ENCODE measurements at regions not wholly inside any gene's neighbourhood (a gene's known extent, or its start where the extent isn't known, plus 50 kb on each side); places are given as distances from the start of the nearest gene placed in this dataset.

DNA sequence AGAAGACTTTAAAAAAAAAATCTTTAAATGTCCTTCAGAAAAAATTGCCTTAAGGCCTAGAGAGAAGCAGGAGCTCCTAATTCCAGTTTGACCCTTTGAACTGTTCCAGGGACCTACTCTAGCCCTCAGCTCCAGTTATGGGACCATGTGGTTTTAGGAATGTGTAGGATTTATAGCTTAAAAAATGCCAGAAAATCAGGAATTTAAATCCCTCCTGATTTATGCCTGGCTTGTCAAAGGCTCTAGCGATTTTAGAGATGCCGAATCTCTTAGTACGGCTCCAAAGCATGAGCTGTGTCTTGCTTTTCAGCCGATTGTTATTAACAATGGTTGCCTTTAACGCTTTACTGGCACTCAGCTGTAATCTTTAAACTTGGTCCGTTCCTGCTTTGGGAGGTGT, 130.6 kb upstream of the NPVF start:
- Histone ChIP-seq H2AFZ (ENCODE audit: low read depth, low read length) (no peak overlapping the region), H3K4me1 (ENCODE audit: insufficient read depth, low read length) (no peaks in the 10 kb centered on the region), H3K9ac (ENCODE audit: low read length) (no peak overlapping the region), H4K20me1 (ENCODE audit: insufficient read depth, low read length) (no peaks in the 10 kb centered on the region), H3K36me3 (ENCODE audit: insufficient read depth, low read length) (no peaks in the 10 kb centered on the region), H3K27ac (ENCODE audit: low read depth, low read length) (no peak overlapping the region), H3K4me3 (ENCODE audit: insufficient read depth, low read depth, low read length) (no peak overlapping the region), H3K4me2 (ENCODE audit: low read length) (peak overlapping the region; percentile 63), H3K79me2 (ENCODE audit: insufficient read depth, low read length) (no peaks in the 10 kb centered on the region), H3K27me3 (ENCODE audit: insufficient read depth, low read length) (no peaks in the 10 kb centered on the region), H3K9me3 (ENCODE audit: insufficient read depth, low read depth, low read length) (no peaks in the 10 kb centered on the region)
- DNase-seq (ENCODE audit: low read depth), result no peak
- Mint-ChIP-seq H3K4me3 (ENCODE audit: unreplicated experiment) (no peak overlapping the region), H3K27me3 (ENCODE audit: low read depth, unreplicated experiment) (peaks cover 11% of the 10 kb centered on the region), H3K9me3 (ENCODE audit: unreplicated experiment) (peaks cover 2% of the 10 kb centered on the region), H3K36me3 (ENCODE audit: low read depth, unreplicated experiment) (no peaks in the 10 kb centered on the region), H3K27ac (ENCODE audit: unreplicated experiment) (no peak overlapping the region), H3K4me1 (ENCODE audit: low read depth, unreplicated experiment) (peaks cover 4% of the 10 kb centered on the region)
- FAIRE-seq, result no peak
- TF ChIP-seq, protein P1, sequence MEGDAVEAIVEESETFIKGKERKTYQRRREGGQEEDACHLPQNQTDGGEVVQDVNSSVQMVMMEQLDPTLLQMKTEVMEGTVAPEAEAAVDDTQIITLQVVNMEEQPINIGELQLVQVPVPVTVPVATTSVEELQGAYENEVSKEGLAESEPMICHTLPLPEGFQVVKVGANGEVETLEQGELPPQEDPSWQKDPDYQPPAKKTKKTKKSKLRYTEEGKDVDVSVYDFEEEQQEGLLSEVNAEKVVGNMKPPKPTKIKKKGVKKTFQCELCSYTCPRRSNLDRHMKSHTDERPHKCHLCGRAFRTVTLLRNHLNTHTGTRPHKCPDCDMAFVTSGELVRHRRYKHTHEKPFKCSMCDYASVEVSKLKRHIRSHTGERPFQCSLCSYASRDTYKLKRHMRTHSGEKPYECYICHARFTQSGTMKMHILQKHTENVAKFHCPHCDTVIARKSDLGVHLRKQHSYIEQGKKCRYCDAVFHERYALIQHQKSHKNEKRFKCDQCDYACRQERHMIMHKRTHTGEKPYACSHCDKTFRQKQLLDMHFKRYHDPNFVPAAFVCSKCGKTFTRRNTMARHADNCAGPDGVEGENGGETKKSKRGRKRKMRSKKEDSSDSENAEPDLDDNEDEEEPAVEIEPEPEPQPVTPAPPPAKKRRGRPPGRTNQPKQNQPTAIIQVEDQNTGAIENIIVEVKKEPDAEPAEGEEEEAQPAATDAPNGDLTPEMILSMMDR (IDR thresholded peaks at IDR 0.05; ENCODE audit: insufficient read depth, low read depth, low read length), result no peak

DNA sequence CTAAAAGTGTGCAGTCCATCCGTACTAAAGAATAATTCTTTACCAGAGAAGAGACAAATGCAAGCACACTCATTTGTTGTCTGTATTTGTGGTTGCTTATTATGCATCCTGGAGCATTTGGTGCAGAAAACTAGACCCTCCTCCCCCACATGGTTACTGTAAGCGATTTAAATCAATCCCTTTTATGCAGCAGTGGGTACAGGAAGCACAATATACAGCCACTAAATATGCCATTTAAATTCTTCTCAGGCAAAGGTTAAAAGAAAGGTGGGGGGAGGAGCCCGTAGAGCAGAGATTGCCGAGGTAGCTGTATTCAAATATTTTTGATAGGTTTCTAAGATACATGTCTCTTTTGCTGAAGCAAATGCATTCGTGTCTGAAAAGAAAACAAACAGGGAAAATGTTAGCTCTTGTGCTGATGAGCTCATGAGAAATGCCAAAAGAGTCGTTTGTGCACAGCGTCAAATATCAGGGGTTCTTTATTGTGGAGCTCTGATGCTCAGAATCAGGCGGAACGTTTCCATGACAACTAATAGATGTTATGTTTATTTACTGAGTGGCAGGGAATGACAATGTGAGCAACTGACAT, 131.3 kb upstream of the NPVF start:
- Mint-ChIP-seq H3K4me3 (ENCODE audit: unreplicated experiment) (no peak overlapping the region), H3K27ac (ENCODE audit: unreplicated experiment) (no peak overlapping the region), H3K9me3 (ENCODE audit: unreplicated experiment) (no peaks in the 10 kb centered on the region), H3K4me1 (ENCODE audit: low read depth, unreplicated experiment) (no peaks in the 10 kb centered on the region), H3K36me3 (ENCODE audit: low read depth, unreplicated experiment) (no peaks in the 10 kb centered on the region), H3K27me3 (ENCODE audit: low read depth, unreplicated experiment) (peaks cover 11% of the 10 kb centered on the region)
- no peak overlapping the region for H3K9ac ChIP-seq (ENCODE audit: low read length)
- H3K27me3 ChIP-seq (ENCODE audit: insufficient read depth, low read length), result no peaks in the 10 kb centered on the region
- H3K79me2 ChIP-seq (ENCODE audit: insufficient read depth, low read length), result no peaks in the 10 kb centered on the region
- peak overlapping the region; percentile 63 for H3K4me2 ChIP-seq (ENCODE audit: low read length)
- no peaks in the 10 kb centered on the region for H3K9me3 ChIP-seq (ENCODE audit: insufficient read depth, low read depth, low read length)
- no peaks in the 10 kb centered on the region for H4K20me1 ChIP-seq (ENCODE audit: insufficient read depth, low read length)
- no peak overlapping the region for H3K27ac ChIP-seq (ENCODE audit: low read depth, low read length)
- TF ChIP-seq, protein P1 (IDR thresholded peaks at IDR 0.05; ENCODE audit: insufficient read depth, low read depth, low read length), result no peak
- no peak for TF ChIP-seq EZH2 (IDR thresholded peaks at IDR 0.05; ENCODE audit: insufficient read depth, low read length)
- H3K36me3 ChIP-seq (ENCODE audit: insufficient read depth, low read length), result no peaks in the 10 kb centered on the region
- no peak overlapping the region for H3K4me3 ChIP-seq (ENCODE audit: insufficient read depth, low read depth, low read length)
- no peak overlapping the region for H2AFZ ChIP-seq (ENCODE audit: low read depth, low read length)
- H3K4me1 ChIP-seq (ENCODE audit: insufficient read depth, low read length), result no peaks in the 10 kb centered on the region
- DNase-seq (ENCODE audit: low read depth) (no peak), FAIRE-seq (no peak)

DNA sequence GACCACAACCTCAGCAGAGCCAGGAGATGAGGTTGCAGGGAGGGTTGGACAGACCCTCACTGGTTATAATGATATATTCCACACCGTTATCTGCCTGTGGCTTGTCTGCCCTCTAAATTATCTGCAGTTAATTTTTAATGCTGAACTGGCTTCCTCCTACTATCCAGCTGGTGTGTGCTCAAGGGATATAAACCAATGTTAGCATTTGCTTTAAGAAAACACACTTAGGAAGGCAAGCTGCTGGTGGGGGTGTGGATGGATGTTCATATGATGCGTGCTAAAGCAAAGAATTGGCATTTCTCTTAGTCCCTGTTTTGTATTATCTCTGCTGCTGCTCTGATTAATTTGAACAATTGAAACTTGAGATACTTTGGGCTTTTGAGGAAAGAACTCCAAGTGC, 132.2 kb upstream of the NPVF start:
- H4K20me1 ChIP-seq (ENCODE audit: insufficient read depth, low read length), result no peaks in the 10 kb centered on the region
- H3K36me3 Mint-ChIP-seq (ENCODE audit: low read depth, unreplicated experiment), result no peaks in the 10 kb centered on the region
- no peaks in the 10 kb centered on the region for H3K9me3 Mint-ChIP-seq (ENCODE audit: unreplicated experiment)
- no peak overlapping the region for H3K4me3 ChIP-seq (ENCODE audit: insufficient read depth, low read depth, low read length)
- H3K9me3 ChIP-seq (ENCODE audit: insufficient read depth, low read depth, low read length), result no peaks in the 10 kb centered on the region
- TF ChIP-seq EZH2 (IDR thresholded peaks at IDR 0.05; ENCODE audit: insufficient read depth, low read length), result no peak
- TF ChIP-seq, protein P1 (IDR thresholded peaks at IDR 0.05; ENCODE audit: insufficient read depth, low read depth, low read length), result no peak
- no peak overlapping the region for H3K27ac Mint-ChIP-seq (ENCODE audit: unreplicated experiment)
- no peak overlapping the region for H3K27ac ChIP-seq (ENCODE audit: low read depth, low read length)
- H3K4me3 Mint-ChIP-seq (ENCODE audit: unreplicated experiment), result no peak overlapping the region
- DNase-seq (ENCODE audit: low read depth), result no peak
- H3K4me1 Mint-ChIP-seq (ENCODE audit: low read depth, unreplicated experiment), result no peaks in the 10 kb centered on the region
- no peak overlapping the region for H2AFZ ChIP-seq (ENCODE audit: low read depth, low read length)
- H3K9ac ChIP-seq (ENCODE audit: low read length), result no peak overlapping the region
- H3K27me3 Mint-ChIP-seq (ENCODE audit: low read depth, unreplicated experiment), result peaks cover 11% of the 10 kb centered on the region
- no peaks in the 10 kb centered on the region for H3K4me1 ChIP-seq (ENCODE audit: insufficient read depth, low read length)
- no peak for FAIRE-seq
- H3K36me3 ChIP-seq (ENCODE audit: insufficient read depth, low read length), result no peaks in the 10 kb centered on the region
- no peaks in the 10 kb centered on the region for H3K27me3 ChIP-seq (ENCODE audit: insufficient read depth, low read length)
- no peaks in the 10 kb centered on the region for H3K79me2 ChIP-seq (ENCODE audit: insufficient read depth, low read length)
- no peak overlapping the region for H3K4me2 ChIP-seq (ENCODE audit: low read length)

Data from astrocyte (in vitro differentiated cells and primary cell).